ENCODE measurements at regions not wholly inside any gene's neighbourhood (a gene's known extent, or its start where the extent isn't known, plus 50 kb on each side); places are given as distances from the start of the nearest gene placed in this dataset.
"Not testable (repeated sequence)": the region's sequence is repeated elsewhere in the genome, so short reads cannot be mapped to it uniquely, and the experiment has no call there.

DNA sequence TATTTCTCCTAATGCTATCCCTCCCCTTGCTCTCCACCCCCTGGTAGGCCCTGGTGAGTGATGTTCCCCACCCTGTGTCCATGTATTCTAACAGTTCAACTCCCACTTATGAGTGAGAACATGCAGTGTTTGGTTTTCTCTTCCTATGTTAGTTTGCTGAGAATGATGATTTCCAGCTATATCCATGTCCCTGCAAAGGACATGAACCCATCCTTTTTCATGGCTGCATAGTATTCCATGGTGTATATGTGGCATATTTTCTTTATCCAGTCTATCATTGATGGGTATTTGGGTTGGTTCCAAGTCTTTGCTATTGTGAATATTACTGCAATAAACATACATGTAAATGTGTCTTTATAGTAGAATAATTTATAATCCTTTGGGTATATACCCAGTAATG, 540.3 kb downstream of the TMTC2 start:
- not testable (repeated sequence) for DNase-seq

DNA sequence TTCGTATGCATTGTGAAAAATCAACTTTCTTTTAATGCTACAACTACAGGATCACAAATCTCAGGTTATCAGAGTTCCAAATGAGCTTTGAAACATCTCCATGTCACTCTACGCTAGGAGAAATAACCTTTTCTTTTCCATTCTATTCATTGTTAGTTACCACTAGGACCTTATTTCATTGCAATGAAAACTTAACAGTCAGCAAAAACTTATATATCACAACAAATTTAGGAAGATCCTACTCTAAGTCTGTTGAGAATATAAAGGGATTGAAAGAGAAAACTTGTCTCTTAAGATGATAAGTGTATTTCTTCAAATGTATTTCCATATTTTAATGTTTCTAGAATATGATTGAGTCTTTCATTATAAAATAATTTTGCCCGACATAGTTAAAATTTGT, 539.1 kb downstream of the TMTC2 start:
- DNase-seq: no peak

DNA sequence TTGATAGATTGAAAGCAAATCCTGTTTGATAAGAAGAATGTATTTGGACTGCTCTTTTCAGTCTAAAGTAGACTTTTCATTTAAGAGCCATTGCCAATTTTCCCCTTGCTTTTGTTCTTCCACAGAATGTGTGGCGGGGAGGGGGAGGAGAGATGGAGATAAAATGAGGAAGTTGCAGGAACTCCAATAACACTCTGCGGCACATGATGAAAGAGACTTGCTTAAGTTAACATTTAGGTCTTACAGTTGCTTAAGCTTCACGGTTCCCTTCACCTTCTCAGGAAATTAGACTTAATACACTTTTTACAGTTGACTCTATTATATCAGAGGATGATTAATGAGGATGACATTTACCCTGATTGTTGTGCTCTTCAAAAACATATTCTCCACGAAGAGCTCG, 537.3 kb downstream of the TMTC2 start:
- no peak for DNase-seq

DNA sequence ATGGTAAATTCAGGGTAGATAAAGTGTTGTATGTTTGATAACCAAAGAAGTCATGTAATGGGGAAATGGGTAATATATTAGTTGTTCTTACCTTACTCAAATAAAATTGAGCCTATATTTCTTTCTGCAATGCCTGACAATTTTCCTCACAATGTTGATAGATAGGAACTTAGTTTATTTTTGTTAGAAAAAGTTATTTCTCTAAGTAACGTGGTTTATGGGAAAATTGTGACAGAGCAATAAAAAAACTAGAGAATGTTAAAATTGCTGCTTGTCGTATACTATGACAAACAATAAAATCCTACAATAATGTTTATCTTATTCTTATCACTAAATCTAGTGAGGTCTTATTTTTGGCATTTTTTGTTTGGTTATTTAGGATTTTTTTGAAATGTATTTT, 534.1 kb downstream of the TMTC2 start:
- DNase-seq: no peak

DNA sequence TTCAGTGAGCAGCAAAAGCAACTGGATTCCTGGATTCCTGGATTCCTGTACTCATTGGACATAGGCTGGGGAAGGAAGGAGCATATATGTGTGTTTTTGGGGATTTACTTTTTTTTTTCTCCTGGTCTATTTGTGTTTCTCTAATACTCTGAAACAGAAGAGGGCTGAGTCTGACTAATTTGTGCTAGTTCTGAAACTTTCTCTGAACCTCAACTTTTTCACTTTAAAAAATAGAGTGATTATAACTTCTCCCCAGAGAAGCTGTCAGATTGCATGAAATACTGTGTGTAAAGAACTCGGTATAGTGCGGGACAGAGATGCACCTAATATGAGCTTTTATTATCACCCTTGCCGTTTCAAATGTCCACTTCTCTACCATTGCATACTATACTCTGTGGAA, 529.5 kb downstream of the TMTC2 start:
- no peak for DNase-seq

DNA sequence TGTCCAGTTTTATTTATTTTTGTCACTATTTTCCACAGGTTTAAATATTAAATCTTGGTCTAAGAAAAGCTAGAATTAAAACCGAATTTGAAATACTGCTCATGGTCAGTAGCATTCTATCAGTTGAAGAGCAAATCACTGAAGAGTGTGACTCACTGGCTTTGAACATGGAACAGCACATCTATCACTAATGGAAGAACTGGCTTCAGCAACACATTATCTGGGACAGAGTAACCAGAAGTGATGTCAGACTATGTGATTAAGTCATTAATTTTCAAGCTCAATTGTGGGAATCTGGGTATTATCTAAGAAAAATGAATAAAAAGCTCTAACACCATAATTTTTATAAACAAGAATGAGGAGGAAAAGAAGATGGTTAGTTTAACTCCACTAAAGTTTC, 527.5 kb downstream of the TMTC2 start:
- no peak for DNase-seq

DNA sequence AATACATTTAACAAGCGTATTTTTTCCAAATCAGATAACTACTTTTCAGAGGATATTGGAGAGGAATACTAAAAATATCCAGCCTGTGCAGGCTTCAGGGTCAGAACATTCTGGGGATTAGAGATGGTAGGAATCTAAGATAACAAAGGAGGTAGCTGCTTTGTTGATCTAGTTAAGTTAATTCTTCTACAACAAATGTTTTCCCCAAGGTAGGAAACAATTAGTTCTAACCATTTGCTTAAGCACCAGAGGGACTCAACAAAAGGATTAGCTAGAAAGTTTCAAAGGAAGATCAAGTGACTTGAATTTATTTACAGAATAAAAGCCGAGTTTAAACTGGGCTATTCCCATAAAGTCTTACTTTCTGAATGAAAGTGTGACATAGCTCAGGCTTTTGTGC, 524.2 kb downstream of the TMTC2 start:
- no peak for DNase-seq

DNA sequence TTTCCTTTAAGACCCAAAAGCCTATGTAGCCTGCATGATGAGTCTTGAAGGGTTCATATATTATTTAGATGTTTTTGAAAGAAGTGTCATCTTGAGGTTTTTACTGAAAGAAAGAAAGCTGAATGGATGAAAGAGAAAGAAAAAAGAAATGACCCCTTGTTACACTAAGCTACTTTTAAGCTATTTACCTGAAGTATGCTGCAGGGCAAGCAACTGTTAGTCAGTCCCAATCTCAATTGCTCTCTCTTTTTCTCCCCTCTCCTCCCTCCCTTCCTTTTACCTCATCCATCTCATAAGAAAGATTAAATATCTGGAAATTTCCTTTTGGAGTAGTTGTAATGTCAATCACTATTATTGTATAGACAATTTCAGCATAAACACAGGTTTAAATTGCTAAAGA, 512.4 kb downstream of the TMTC2 start:
- DNase-seq: no peak

DNA sequence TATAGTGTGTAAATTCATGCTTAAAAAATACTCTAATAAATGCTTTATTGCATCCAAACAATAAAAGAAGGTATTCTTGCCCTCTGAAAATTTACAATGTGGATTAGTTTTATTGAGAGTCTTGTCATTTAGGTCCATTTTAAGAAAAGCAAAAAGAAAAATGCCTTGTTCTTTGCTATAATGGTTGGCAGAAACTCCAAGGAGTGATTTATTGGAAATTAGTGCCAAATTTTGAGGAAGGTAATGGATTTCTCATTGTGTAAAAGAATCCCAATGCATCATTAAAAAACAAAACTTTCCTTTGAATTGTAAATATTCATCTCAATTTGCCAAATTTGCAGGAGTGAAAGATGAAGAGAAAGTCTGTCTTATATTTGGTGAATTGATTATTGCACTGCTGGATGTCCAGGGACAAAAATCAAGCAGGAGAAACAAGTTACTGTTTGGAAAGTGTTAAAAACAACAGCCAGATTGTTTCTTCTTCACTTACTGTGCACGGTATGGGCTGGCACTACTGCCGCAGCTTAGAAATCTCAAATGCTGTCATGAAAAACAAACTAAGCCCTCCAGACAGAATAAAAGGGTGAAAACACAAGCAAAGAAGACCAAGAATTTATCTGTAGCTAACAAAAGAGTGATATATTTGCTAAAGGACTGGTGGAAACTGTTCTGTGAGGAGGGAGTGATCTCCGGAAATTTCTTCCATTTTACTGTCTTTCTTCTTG, 511.7 kb downstream of the TMTC2 start:
- DNase-seq: no peak

DNA sequence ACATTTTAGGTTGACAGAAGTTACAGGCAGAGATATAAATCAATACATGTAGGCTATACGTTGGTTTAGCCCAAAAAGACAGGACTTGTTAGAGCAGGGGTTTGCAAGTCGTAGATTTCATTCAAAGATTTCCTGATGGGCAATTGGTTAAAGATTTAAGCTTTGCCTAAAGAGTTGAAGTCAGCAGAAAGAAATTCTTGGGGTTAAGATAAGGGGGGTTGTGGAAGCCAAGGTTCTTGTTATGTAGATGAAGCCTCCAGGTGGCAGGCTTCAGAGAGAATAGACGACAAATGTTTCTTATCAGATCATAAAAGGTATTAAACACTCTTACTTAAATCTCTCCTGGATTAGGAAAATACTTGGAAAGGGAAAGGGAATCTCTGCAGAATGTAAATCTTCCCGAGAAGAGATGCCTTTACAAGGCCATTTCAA, 510.8 kb downstream of the TMTC2 start:
- DNase-seq: no peak

DNA sequence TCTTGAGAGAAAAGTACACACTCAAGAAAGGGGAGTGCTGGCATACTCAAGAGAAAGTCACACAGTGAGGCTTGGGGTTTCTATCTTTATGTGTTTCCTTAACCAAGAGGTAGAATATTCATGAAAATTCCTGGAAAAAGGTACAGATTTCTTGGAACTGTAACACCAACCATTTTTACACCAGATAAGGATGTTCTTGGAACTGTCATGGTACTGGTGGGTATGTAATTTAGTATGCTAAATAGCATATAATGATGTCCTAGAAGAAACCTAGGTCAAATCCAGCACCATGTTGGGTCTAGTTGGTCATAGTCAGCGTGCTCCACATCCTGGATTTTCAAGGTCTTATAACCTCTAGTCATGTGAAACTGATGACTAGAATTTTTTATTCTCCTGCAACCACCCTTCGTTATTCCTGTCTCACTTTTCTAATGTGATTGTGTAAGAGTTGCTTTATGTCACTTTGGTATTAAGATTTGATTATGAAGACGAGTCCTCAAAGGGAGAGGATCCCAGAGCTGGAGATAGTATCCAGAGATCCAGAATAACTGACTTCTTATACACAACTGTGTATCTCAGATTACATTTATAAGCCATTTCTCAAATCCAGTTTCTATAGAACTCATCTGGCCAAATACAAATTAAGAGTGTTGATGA, 510.1 kb downstream of the TMTC2 start:
- no peak for DNase-seq

DNA sequence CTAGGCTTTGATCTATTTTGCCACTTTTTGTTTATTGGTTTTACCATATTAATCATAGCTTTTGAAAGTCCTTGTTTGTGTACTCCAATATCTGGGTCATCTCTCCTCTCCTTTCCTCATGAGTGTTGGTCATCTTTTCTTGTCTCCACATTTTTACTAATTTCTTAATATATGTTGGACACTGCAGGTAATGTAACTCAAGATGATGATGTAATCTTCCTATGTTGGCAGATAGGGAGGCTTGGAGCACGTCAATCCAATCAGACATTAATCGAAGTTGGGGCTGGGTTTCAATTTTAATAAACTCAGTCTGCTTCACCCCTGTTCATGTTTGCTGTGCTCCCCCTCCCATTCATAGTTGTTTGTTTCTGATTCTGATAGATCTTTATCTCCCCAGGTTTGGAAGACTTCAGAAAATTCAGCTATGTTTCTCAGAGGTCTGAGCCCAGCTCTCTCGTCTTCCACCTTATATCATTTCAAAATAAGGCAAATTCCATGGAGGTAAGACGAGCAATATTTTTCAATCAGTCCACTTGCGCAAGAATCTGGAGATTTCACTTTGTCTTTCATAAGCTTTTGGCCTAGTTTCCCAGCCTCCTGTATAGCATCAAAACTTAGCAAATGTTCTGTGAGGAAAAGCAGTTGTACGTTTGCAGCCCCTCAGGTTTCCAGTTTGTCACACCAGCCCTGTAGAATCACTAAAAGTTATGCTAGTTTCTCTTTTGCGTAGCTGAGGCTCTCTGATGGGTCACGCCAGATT, 504.1 kb downstream of the TMTC2 start:
- DNase-seq: no peak

DNA sequence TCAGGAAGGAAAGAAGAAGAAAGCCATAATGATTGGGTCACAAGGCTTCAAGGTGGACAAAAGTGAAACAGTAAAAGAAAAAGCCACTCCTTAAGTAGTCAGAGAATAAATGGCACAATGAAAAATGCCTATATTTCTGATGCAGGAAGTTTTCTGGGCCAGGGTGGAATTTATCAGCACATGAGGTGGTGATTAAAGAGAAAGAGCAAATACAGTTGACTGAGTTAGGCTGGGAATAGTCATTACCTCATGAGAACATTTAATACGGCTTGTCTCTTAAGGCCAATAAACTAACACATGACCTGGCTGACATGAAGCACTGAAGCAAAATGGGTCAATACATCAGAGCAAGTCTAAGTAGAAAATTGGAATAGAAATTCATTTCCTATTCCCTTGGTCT, 499.7 kb downstream of the TMTC2 start:
- DNase-seq: no peak

DNA sequence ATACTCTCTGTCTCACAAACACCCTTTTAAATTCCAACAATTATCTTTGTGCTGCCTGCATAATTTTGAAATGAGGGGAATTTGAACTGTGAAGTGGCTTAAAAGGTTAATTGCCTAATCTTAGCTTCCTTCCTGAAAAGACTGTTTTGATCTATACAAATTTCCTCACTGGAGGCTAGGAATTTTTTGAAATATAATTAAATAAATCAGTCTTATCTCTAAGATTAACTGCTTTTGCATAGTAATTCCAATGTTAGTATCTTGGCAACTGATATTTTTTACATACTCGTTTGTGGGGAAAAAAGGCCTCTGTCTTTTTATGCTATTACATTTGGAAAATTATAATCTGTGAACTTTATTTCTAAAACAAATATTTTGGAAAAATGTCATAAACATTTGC, 498.5 kb downstream of the TMTC2 start:
- no peak for DNase-seq
